BE2C (cell line): ENCODE measurements at regions not wholly inside any gene's neighbourhood (a gene's known extent, or its start where the extent isn't known, plus 50 kb on each side); places are given as distances from the start of the nearest gene placed in this dataset.

Source experiments
- DNase-seq: peaks from one replicate; pipeline ENCODE4 v3.0.0-alpha.2; 2020
- H3K27me3 ChIP-seq: fragments of 250-450 bp; sonication (Bioruptor Pico); 2 replicates; pipeline ENCODE4 v1.5.1; 2020; ENCODE audit warnings: mild to moderate bottlenecking
- H3K36me3 ChIP-seq: fragments of 250-450 bp; sonication (Bioruptor Pico); 2 replicates; pipeline ENCODE4 v1.5.1; 2020; ENCODE audit warnings: mild to moderate bottlenecking
- H3K4me1 ChIP-seq: fragments of 250-450 bp; sonication (Bioruptor Pico); 2 replicates; pipeline ENCODE4 v1.5.1; 2020
- H3K4me3 ChIP-seq: 2 replicates; pipeline ENCODE4 v1.5.1; 2011; ENCODE audit warnings: low read depth, low read length
- H3K9me3 ChIP-seq: fragments of 250-450 bp; sonication (Bioruptor Pico); 2 replicates; pipeline ENCODE4 v1.5.1; 2020
- TF ChIP-seq, protein P1 (sequence below): IDR thresholded peaks from 2 replicates; pipeline ENCODE4 v1.5.1; 2012; ENCODE audit warnings: mild to moderate bottlenecking, low read depth, low read length

GRCh38 chr20:48058611-48059559 lies 273.6 kb upstream of the SULF2 start:
- H3K27me3 ChIP-seq = no peaks in the 10 kb centered on the region
- no peaks in the 10 kb centered on the region for H3K36me3 ChIP-seq
- H3K9me3 ChIP-seq = 0 out of 2 replicates have a peak, but pooled peaks cover 2% of the 10 kb centered on the region
- no peak overlapping the region for H3K4me3 ChIP-seq
- peaks cover 5% of the 10 kb centered on the region for H3K4me1 ChIP-seq
- DNase-seq = no peak
- TF ChIP-seq, protein P1, sequence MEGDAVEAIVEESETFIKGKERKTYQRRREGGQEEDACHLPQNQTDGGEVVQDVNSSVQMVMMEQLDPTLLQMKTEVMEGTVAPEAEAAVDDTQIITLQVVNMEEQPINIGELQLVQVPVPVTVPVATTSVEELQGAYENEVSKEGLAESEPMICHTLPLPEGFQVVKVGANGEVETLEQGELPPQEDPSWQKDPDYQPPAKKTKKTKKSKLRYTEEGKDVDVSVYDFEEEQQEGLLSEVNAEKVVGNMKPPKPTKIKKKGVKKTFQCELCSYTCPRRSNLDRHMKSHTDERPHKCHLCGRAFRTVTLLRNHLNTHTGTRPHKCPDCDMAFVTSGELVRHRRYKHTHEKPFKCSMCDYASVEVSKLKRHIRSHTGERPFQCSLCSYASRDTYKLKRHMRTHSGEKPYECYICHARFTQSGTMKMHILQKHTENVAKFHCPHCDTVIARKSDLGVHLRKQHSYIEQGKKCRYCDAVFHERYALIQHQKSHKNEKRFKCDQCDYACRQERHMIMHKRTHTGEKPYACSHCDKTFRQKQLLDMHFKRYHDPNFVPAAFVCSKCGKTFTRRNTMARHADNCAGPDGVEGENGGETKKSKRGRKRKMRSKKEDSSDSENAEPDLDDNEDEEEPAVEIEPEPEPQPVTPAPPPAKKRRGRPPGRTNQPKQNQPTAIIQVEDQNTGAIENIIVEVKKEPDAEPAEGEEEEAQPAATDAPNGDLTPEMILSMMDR = no peak

GRCh38 chr20:48057739-48058138 lies 272.5 kb upstream of the SULF2 start:
- H3K9me3 ChIP-seq = 0 out of 2 replicates have a peak, but pooled peaks cover 2% of the 10 kb centered on the region
- H3K4me3 ChIP-seq = no peak overlapping the region
- no peaks in the 10 kb centered on the region for H3K36me3 ChIP-seq
- TF ChIP-seq, protein P1 = no peak
- H3K4me1 ChIP-seq = peaks cover 8% of the 10 kb centered on the region
- DNase-seq = no peak
- no peaks in the 10 kb centered on the region for H3K27me3 ChIP-seq

DNA sequence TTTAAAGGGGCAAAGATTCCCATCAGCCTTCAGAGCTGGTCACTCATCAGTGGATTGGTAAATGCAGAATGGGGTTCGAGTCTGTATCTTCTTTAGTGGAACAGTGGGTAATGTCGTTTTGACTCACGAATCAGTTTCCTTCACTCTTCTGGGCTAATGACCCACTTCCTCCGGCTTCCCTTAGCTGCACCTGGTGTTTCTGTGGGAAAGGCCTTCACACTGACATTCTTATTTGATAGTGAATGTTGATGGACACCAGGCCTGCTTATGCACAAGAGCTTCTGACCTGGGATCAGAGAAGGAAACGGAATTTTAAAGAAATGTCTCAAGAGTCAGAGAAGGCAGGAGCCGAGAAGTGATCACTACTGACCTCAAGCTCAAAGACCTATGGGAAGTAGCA lies 272.0 kb upstream of the SULF2 start:
- no peak overlapping the region for H3K4me3 ChIP-seq
- TF ChIP-seq, protein P1 = no peak
- H3K36me3 ChIP-seq = no peaks in the 10 kb centered on the region
- 0 out of 2 replicates have a peak, but pooled peaks cover 2% of the 10 kb centered on the region for H3K9me3 ChIP-seq
- peaks cover 9% of the 10 kb centered on the region for H3K4me1 ChIP-seq
- H3K27me3 ChIP-seq = no peaks in the 10 kb centered on the region
- DNase-seq = no peak

- H3K27me3 ChIP-seq = no peaks in the 10 kb centered on the region
- TF ChIP-seq, protein P1 = no peak
- no peaks in the 10 kb centered on the region for H3K36me3 ChIP-seq
- peaks cover 19% of the 10 kb centered on the region for H3K4me1 ChIP-seq
- peaks cover 2% of the 10 kb centered on the region; the same call in 1 of the 2 replicates for H3K9me3 ChIP-seq
- DNase-seq = peak; percentile 39
- H3K4me3 ChIP-seq = no peak overlapping the region
Measured at GRCh38 chr20:48056218-48056617, 270.9 kb upstream of the SULF2 start.

GRCh38 chr20:48054051-48054450 lies 268.8 kb upstream of the SULF2 start:
- no peak for DNase-seq
- TF ChIP-seq, protein P1 = no peak
- Histone ChIP-seq H3K27me3 (no peaks in the 10 kb centered on the region), H3K9me3 (peaks cover 2% of the 10 kb centered on the region; the same call in 1 of the 2 replicates), H3K4me1 (peaks cover 22% of the 10 kb centered on the region), H3K4me3 (no peak overlapping the region), H3K36me3 (no peaks in the 10 kb centered on the region)

GRCh38 chr20:48052475-48052835 lies 267.2 kb upstream of the SULF2 start:
- Histone ChIP-seq H3K27me3 (no peaks in the 10 kb centered on the region), H3K9me3 (no peaks in the 10 kb centered on the region; the same call in 1 of the 2 replicates), H3K4me1 (peaks cover 22% of the 10 kb centered on the region), H3K4me3 (no peak overlapping the region), H3K36me3 (no peaks in the 10 kb centered on the region)
- TF ChIP-seq, protein P1 = no peak
- DNase-seq = peak; percentile 62
